ENCODE measurements at regions not wholly inside any gene's neighbourhood (a gene's known extent, or its start where the extent isn't known, plus 50 kb on each side); places are given as distances from the start of the nearest gene placed in this dataset.

DNA sequence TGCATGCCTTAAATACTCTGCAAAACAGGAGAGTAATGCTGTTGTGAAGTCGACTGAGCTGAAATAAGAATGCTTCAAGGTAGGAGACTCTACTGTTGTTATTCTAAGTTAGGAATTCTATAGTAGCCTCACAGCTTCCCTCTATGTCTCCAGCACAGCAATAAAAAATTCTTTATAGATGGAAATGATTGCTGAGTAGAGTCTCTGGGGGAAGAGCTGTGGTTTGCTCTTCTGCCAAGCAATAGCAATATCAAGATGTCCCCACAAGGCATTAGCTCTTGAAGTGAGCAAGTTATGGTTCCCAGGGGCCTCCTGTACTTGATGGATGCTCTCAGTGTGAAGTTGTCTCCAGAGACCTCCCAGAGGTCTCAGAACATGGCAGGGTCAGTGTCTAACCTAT lies 880.6 kb upstream of the FRG1 start:
- TF ChIP-seq, protein P1, sequence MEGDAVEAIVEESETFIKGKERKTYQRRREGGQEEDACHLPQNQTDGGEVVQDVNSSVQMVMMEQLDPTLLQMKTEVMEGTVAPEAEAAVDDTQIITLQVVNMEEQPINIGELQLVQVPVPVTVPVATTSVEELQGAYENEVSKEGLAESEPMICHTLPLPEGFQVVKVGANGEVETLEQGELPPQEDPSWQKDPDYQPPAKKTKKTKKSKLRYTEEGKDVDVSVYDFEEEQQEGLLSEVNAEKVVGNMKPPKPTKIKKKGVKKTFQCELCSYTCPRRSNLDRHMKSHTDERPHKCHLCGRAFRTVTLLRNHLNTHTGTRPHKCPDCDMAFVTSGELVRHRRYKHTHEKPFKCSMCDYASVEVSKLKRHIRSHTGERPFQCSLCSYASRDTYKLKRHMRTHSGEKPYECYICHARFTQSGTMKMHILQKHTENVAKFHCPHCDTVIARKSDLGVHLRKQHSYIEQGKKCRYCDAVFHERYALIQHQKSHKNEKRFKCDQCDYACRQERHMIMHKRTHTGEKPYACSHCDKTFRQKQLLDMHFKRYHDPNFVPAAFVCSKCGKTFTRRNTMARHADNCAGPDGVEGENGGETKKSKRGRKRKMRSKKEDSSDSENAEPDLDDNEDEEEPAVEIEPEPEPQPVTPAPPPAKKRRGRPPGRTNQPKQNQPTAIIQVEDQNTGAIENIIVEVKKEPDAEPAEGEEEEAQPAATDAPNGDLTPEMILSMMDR (IDR thresholded peaks at IDR 0.05; ENCODE audit: low read depth, low read length): no peak
- TF ChIP-seq EZH2phosphoT487 (IDR thresholded peaks at IDR 0.05; ENCODE audit: low read depth): no peak
